AG10803 (cell line): ENCODE measurements at regions not wholly inside any gene's neighbourhood (a gene's known extent, or its start where the extent isn't known, plus 50 kb on each side); places are given as distances from the start of the nearest gene placed in this dataset.

Source experiments
- DNase-seq: peaks from one replicate; pipeline ENCODE4 v3.0.0; 2010; ENCODE audit warnings: low read depth
- H3K4me3 ChIP-seq: 2 replicates; pipeline ENCODE4 v1.5.1; 2011; ENCODE audit warnings: mild to moderate bottlenecking, low read length, control low read depth
- CTCF ChIP-seq: conservative IDR thresholded peaks from 2 replicates; pipeline ENCODE4 v1.5.1; 2011; ENCODE audit warnings: mild to moderate bottlenecking, low read length, control low read depth, inconsistent platforms

GRCh38 chr20:21024420-21024819 lies 81.7 kb downstream of the LINC00237 start:
- DNase-seq = no peak
- TF ChIP-seq CTCF = no peak
- H3K4me3 ChIP-seq = no peak overlapping the region

GRCh38 chr20:21022925-21023324 lies 83.2 kb downstream of the LINC00237 start:
- TF ChIP-seq CTCF = no peak

GRCh38 chr20:21021472-21021790 lies 84.7 kb downstream of the LINC00237 start:
- no peak for DNase-seq
- TF ChIP-seq CTCF = no peak
- H3K4me3 ChIP-seq = no peak overlapping the region

More at GRCh38 chr20:21022925-21023324, 83.2 kb downstream of the LINC00237 start:
- no peak for DNase-seq
- H3K4me3 ChIP-seq = no peak overlapping the region

GRCh38 chr20:21020659-21021471 lies 85.3 kb downstream of the LINC00237 start:
- no peak overlapping the region for H3K4me3 ChIP-seq

GRCh38 chr20:21019814-21020658 lies 86.1 kb downstream of the LINC00237 start:
- no peak for TF ChIP-seq CTCF
- H3K4me3 ChIP-seq = no peak overlapping the region
- DNase-seq = no peak

More at GRCh38 chr20:21020659-21021471, 85.3 kb downstream of the LINC00237 start:
- no peak for TF ChIP-seq CTCF
- DNase-seq = peak; percentile 11

GRCh38 chr20:21019468-21019813 lies 86.7 kb downstream of the LINC00237 start:
- no peak overlapping the region for H3K4me3 ChIP-seq
- no peak for DNase-seq
- no peak for TF ChIP-seq CTCF
